Suprapubic skin (tissue), 3 donors: ENCODE measurements at regions not wholly inside any gene's neighbourhood (a gene's known extent, or its start where the extent isn't known, plus 50 kb on each side); places are given as distances from the start of the nearest gene placed in this dataset.

Source experiments
- POLR2A ChIP-seq, 2 donors: fragments of 450-650 bp; IDR thresholded peaks; one replicate each; pipeline ENCODE4 v1.6.1; 2017; ENCODE audit warnings: antibody characterized with exemption in 2 of 2, mild to moderate bottlenecking in 2 of 2, moderate library complexity in 2 of 2
- TF ChIP-seq, protein P1 (sequence below), 2 donors: fragments of 200-600 bp in 1 of 2; fragments of 450-650 bp in 1 of 2; sonication (generic) in 1 of 2; IDR thresholded peaks; one replicate each; pipeline ENCODE4 v1.5.1; 2016 to 2019; ENCODE audit warnings: antibody characterized with exemption in 2 of 2, mild to moderate bottlenecking in 1 of 2, moderate library complexity in 1 of 2

DNA sequence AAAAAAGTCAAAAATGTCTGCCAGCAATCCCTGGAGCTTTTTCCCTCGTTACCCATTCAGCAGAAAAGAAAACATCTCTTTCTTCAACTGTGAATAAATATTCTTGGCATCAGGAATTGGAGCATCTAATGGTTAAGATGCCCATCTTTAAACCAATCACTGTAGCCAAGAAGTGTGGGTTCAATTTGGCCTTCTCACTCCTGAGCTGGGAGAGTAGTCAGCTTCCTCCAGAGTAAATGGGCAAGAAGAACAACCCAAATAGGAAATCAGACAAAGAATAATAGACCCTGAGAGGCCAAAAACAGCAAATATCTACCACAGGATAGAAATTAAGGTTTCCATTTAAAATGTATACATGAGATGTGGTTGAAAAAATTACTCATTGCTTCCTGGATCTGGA lies 508.0 kb upstream of the MDFIC2 start:
- TF ChIP-seq, protein P1, sequence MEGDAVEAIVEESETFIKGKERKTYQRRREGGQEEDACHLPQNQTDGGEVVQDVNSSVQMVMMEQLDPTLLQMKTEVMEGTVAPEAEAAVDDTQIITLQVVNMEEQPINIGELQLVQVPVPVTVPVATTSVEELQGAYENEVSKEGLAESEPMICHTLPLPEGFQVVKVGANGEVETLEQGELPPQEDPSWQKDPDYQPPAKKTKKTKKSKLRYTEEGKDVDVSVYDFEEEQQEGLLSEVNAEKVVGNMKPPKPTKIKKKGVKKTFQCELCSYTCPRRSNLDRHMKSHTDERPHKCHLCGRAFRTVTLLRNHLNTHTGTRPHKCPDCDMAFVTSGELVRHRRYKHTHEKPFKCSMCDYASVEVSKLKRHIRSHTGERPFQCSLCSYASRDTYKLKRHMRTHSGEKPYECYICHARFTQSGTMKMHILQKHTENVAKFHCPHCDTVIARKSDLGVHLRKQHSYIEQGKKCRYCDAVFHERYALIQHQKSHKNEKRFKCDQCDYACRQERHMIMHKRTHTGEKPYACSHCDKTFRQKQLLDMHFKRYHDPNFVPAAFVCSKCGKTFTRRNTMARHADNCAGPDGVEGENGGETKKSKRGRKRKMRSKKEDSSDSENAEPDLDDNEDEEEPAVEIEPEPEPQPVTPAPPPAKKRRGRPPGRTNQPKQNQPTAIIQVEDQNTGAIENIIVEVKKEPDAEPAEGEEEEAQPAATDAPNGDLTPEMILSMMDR (IDR thresholded peaks at IDR 0.05) = no peak
- no peak for TF ChIP-seq POLR2A (IDR thresholded peaks at IDR 0.05)
